ENCODE measurements at regions not wholly inside any gene's neighbourhood (a gene's known extent, or its start where the extent isn't known, plus 50 kb on each side); places are given as distances from the start of the nearest gene placed in this dataset.

GRCh38 chr9:28456861-28457260, 883.6 kb upstream of the C9orf72 start:
- no peaks in the 10 kb centered on the region for H3K27me3 ChIP-seq (ENCODE audit: control insufficient read depth, insufficient read depth, low read length)
- H4K20me1 ChIP-seq (ENCODE audit: insufficient read depth, low read length): no peaks in the 10 kb centered on the region
- H3K4ac ChIP-seq (ENCODE audit: low read depth, low read length): no peak overlapping the region
- H2BK5ac ChIP-seq (ENCODE audit: low read depth, low read length, poor library complexity, severe bottlenecking): no peak overlapping the region
- H3K9me3 ChIP-seq (ENCODE audit: control insufficient read depth, insufficient read depth, low read length): 0 out of 2 replicates have a peak, but pooled peaks cover 2% of the 10 kb centered on the region
- ATAC-seq (ENCODE audit: low read depth) (no peak), DNase-seq (no peak)
- in situ Hi-C loops (cut with MboI; ENCODE audit: low sequenced_read_pairs) (no loop called here), dilution Hi-C loops (cut with HindIII; ENCODE audit: low sequenced_read_pairs, unreplicated experiment) (no loop called here), intact Hi-C loops (cut with micrococcal nuclease) (no loop called here)
- H3K27ac ChIP-seq (ENCODE audit: insufficient read depth, low read length): no peak overlapping the region
- no peaks in the 10 kb centered on the region for H3K79me1 ChIP-seq (ENCODE audit: low read depth in 1 of 2, low read length in 2 of 2)
- no peak overlapping the region for H3K56ac ChIP-seq (ENCODE audit: extremely low read depth, insufficient read depth, low read length)
- H2BK20ac ChIP-seq (ENCODE audit: low read depth, low read length): no peak overlapping the region
- no peak overlapping the region for H3K4me3 ChIP-seq (ENCODE audit: insufficient read depth, low read depth, low read length)
- no peak overlapping the region for H2BK120ac ChIP-seq (ENCODE audit: low read depth, low read length)
- H4K91ac ChIP-seq (ENCODE audit: insufficient read depth, low read depth, low read length): no peak overlapping the region
- no peaks in the 10 kb centered on the region for H3K4me1 ChIP-seq (ENCODE audit: control insufficient read depth, insufficient read depth, low read length)
- H3K9me1 ChIP-seq (ENCODE audit: insufficient read depth, low read length): no peaks in the 10 kb centered on the region
- H2AK9ac ChIP-seq (replicated peaks; ENCODE audit: low read depth, low read length, poor library complexity): no peak overlapping the region
- no peak overlapping the region for H4K8ac ChIP-seq (ENCODE audit: low read depth in 2 of 2, low read length in 2 of 2)
- ChIA-PET CTCF (no interaction called here), POLR2A (ENCODE audit: unreplicated experiment) (no interaction called here)
- H2AK5ac ChIP-seq (ENCODE audit: low read depth, low read length): no peak overlapping the region
- H3K18ac ChIP-seq (ENCODE audit: low read depth, low read length): no peak overlapping the region
- no peak overlapping the region for H3K14ac ChIP-seq (replicated peaks; ENCODE audit: low read depth, low read length)
- H3K4me2 ChIP-seq (ENCODE audit: low read depth, low read length): no peak overlapping the region
- H4K5ac ChIP-seq (ENCODE audit: low read depth, low read length): no peak overlapping the region
- H3K36me3 ChIP-seq (ENCODE audit: control insufficient read depth, insufficient read depth, low read length): no peaks in the 10 kb centered on the region
- TF ChIP-seq ELK1 (IDR thresholded peaks at IDR 0.05; ENCODE audit: borderline replicate concordance, low read depth, low read length) (no peak), CEBPB (IDR thresholded peaks at IDR 0.05; ENCODE audit: low read depth, low read length) (no peak), NFE2L2 (IDR thresholded peaks at IDR 0.05; ENCODE audit: low read depth, low read length) (no peak), SMC3 (IDR thresholded peaks at IDR 0.05; ENCODE audit: low read depth, low read length) (no peak), MAZ (IDR thresholded peaks at IDR 0.05; ENCODE audit: borderline replicate concordance, low read depth, low read length) (no peak), RCOR1 (IDR thresholded peaks at IDR 0.05; ENCODE audit: insufficient replicate concordance, low read length) (no peak), CTCF (conservative IDR thresholded peaks at IDR 0.05; ENCODE audit: low read depth, low read length) (no peak), RAD21 (IDR thresholded peaks at IDR 0.05; ENCODE audit: low read length) (no peak), USF2 (IDR thresholded peaks at IDR 0.05; ENCODE audit: low read depth, low read length) (no peak), MXI1 (IDR thresholded peaks at IDR 0.05; ENCODE audit: borderline replicate concordance, low read depth, low read length) (no peak), FOS (IDR thresholded peaks at IDR 0.05; ENCODE audit: low read depth, low read length) (no peak), MAFK (IDR thresholded peaks at IDR 0.05; ENCODE audit: low read depth, low read length) (no peak), POLR2A (IDR thresholded peaks at IDR 0.05; ENCODE audit: low read depth, low read length) (no peak), BHLHE40 (IDR thresholded peaks at IDR 0.05; ENCODE audit: low read depth, low read length) (no peak), CHD1 (IDR thresholded peaks at IDR 0.05; ENCODE audit: low read depth, low read length) (no peak)
- H2BK15ac ChIP-seq (ENCODE audit: low read depth, low read length): no peak overlapping the region
- no peak overlapping the region for H2AFZ ChIP-seq (replicated peaks; ENCODE audit: low read length, poor library complexity)
- H3K9ac ChIP-seq (ENCODE audit: low read depth, low read length): no peak overlapping the region
- BruUV-seq (replicated peaks): no TSS peak
- no peak overlapping the region for H3K23ac ChIP-seq (ENCODE audit: low read depth, low read length)
